ENCODE measurements at regions not wholly inside any gene's neighbourhood (a gene's known extent, or its start where the extent isn't known, plus 50 kb on each side); places are given as distances from the start of the nearest gene placed in this dataset.

DNA sequence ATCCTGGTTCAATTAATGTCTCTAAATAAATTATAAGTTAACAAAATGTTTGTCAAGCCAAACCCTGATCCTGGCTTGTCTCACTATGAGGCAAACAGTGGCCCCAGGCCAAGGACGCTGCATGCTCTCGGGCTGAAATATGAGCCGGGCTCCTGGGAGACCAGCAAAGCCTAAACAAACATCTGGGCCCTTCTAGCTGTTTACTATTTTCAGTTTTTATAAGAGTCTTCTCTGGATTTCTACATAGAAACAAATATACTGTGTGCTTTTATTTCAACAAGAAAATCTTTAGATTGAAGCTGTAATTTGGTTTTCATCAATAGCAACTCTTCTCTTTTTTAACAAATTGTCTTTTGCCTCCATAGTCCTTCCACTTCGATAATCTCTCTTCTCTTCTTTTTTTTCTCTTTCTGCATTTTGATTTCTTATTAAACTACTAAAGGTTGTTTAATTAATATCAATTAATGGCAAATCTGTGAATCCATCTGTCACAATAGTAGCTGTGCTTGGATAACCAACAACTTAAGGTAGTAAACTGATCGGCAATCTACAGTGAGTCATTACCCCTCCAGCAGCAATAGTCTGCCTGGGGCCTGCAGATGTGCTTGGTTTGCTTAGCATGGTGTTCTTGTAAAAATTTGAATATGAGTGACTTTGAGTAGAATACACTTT lies 83.3 kb upstream of the DNAJC1 start (continued):
- TF ChIP-seq, protein P1, sequence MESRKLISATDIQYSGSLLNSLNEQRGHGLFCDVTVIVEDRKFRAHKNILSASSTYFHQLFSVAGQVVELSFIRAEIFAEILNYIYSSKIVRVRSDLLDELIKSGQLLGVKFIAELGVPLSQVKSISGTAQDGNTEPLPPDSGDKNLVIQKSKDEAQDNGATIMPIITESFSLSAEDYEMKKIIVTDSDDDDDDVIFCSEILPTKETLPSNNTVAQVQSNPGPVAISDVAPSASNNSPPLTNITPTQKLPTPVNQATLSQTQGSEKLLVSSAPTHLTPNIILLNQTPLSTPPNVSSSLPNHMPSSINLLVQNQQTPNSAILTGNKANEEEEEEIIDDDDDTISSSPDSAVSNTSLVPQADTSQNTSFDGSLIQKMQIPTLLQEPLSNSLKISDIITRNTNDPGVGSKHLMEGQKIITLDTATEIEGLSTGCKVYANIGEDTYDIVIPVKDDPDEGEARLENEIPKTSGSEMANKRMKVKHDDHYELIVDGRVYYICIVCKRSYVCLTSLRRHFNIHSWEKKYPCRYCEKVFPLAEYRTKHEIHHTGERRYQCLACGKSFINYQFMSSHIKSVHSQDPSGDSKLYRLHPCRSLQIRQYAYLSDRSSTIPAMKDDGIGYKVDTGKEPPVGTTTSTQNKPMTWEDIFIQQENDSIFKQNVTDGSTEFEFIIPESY (CRISPR knock-in tag; IDR thresholded peaks at IDR 0.05) = no peak
- TF ChIP-seq RFX5 (IDR thresholded peaks at IDR 0.05; ENCODE audit: low read depth, low read length) = no peak
- TF ChIP-seq, protein P2, sequence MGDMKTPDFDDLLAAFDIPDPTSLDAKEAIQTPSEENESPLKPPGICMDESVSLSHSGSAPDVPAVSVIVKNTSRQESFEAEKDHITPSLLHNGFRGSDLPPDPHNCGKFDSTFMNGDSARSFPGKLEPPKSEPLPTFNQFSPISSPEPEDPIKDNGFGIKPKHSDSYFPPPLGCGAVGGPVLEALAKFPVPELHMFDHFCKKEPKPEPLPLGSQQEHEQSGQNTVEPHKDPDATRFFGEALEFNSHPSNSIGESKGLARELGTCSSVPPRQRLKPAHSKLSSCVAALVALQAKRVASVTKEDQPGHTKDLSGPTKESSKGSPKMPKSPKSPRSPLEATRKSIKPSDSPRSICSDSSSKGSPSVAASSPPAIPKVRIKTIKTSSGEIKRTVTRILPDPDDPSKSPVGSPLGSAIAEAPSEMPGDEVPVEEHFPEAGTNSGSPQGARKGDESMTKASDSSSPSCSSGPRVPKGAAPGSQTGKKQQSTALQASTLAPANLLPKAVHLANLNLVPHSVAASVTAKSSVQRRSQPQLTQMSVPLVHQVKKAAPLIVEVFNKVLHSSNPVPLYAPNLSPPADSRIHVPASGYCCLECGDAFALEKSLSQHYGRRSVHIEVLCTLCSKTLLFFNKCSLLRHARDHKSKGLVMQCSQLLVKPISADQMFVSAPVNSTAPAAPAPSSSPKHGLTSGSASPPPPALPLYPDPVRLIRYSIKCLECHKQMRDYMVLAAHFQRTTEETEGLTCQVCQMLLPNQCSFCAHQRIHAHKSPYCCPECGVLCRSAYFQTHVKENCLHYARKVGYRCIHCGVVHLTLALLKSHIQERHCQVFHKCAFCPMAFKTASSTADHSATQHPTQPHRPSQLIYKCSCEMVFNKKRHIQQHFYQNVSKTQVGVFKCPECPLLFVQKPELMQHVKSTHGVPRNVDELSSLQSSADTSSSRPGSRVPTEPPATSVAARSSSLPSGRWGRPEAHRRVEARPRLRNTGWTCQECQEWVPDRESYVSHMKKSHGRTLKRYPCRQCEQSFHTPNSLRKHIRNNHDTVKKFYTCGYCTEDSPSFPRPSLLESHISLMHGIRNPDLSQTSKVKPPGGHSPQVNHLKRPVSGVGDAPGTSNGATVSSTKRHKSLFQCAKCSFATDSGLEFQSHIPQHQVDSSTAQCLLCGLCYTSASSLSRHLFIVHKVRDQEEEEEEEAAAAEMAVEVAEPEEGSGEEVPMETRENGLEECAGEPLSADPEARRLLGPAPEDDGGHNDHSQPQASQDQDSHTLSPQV (IDR thresholded peaks at IDR 0.05) = 0 out of 2 replicates have a peak, but pooled peaks have one; percentile 47
- TF ChIP-seq HIVEP1 (CRISPR knock-in tag; IDR thresholded peaks at IDR 0.05) = no peak
- TF ChIP-seq BHLHE40 (IDR thresholded peaks at IDR 0.05; ENCODE audit: low read length) = no peak
- no peak for TF ChIP-seq ZEB2 (IDR thresholded peaks at IDR 0.05)
- TF ChIP-seq SAP30 (IDR thresholded peaks at IDR 0.05; ENCODE audit: borderline replicate concordance, insufficient read depth, low read depth, low read length, poor library complexity, severe bottlenecking) = no peak
- TF ChIP-seq HDAC6 (IDR thresholded peaks at IDR 0.05; ENCODE audit: low read depth, low read length) = no peak
- TF ChIP-seq POLR2B (IDR thresholded peaks at IDR 0.05; ENCODE audit: low read depth, partially characterized antibody) = no peak
- TF ChIP-seq, protein P3, sequence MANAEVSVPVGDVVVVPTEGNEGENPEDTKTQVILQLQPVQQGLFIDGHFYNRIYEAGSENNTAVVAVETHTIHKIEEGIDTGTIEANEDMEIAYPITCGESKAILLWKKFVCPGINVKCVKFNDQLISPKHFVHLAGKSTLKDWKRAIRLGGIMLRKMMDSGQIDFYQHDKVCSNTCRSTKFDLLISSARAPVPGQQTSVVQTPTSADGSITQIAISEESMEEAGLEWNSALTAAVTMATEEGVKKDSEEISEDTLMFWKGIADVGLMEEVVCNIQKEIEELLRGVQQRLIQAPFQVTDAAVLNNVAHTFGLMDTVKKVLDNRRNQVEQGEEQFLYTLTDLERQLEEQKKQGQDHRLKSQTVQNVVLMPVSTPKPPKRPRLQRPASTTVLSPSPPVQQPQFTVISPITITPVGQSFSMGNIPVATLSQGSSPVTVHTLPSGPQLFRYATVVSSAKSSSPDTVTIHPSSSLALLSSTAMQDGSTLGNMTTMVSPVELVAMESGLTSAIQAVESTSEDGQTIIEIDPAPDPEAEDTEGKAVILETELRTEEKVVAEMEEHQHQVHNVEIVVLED (CRISPR knock-in tag; IDR thresholded peaks at IDR 0.05) = no peak
- TF ChIP-seq SMARCC2 (IDR thresholded peaks at IDR 0.05; ENCODE audit: low read depth) = peak; percentile 65; the same call in 1 of the 2 replicates
- TF ChIP-seq, protein P4, sequence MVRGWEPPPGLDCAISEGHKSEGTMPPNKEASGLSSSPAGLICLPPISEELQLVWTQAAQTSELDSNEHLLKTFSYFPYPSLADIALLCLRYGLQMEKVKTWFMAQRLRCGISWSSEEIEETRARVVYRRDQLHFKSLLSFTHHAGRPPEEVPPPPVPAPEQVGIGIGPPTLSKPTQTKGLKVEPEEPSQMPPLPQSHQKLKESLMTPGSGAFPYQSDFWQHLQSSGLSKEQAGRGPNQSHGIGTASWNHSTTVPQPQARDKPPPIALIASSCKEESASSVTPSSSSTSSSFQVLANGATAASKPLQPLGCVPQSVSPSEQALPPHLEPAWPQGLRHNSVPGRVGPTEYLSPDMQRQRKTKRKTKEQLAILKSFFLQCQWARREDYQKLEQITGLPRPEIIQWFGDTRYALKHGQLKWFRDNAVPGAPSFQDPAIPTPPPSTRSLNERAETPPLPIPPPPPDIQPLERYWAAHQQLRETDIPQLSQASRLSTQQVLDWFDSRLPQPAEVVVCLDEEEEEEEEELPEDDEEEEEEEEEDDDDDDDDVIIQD (CRISPR knock-in tag; IDR thresholded peaks at IDR 0.05) = no peak
- TF ChIP-seq JUND (IDR thresholded peaks at IDR 0.05; ENCODE audit: borderline replicate concordance, low read depth, low read length) = peak; percentile 86
- peak; percentile 87 for TF ChIP-seq JUND (tag; IDR thresholded peaks at IDR 0.05; ENCODE audit: borderline replicate concordance, low read depth, low read length)
- TF ChIP-seq EP300 (IDR thresholded peaks at IDR 0.05; ENCODE audit: low read length) = no peak
- no peak for TF ChIP-seq FOXP1 (CRISPR knock-in tag; IDR thresholded peaks at IDR 0.05)
- no peak for TF ChIP-seq KAT8 (IDR thresholded peaks at IDR 0.05; ENCODE audit: low read depth)
- no peak for TF ChIP-seq ZBED1 (IDR thresholded peaks at IDR 0.05)
- no peak for TF ChIP-seq SPI1 (IDR thresholded peaks at IDR 0.05; ENCODE audit: borderline replicate concordance, low read depth, low read length)
